KG1 (cell line): ENCODE measurements at regions not wholly inside any gene's neighbourhood (a gene's known extent, or its start where the extent isn't known, plus 50 kb on each side); places are given as distances from the start of the nearest gene placed in this dataset.

Source experiments
- DNase-seq: peaks from one replicate; lab custom pipeline; 2025; lab: John Stamatoyannopoulos, UW

- DNase-seq = no peak
Observed at GRCh38 chr3:152218602-152219001, 50.1 kb upstream of the MBNL1 start.
